Endodermal cell (in vitro differentiated cells): ENCODE measurements at regions not wholly inside any gene's neighbourhood (a gene's known extent, or its start where the extent isn't known, plus 50 kb on each side); places are given as distances from the start of the nearest gene placed in this dataset.

Source experiments
- DNase-seq: peaks from one replicate; pipeline ENCODE4 v3.0.0-alpha.2; 2017
- H3K27ac ChIP-seq: 2 replicates; pipeline ENCODE4 v1.5.1; 2013; ENCODE audit warnings: mild to moderate bottlenecking, low read depth, low read length, moderate library complexity
- H3K27me3 ChIP-seq: 2 replicates; pipeline ENCODE4 v1.6.1; 2013; ENCODE audit warnings: mild to moderate bottlenecking, low read length, moderate library complexity; ENCODE audit not compliant: insufficient read depth, control insufficient read depth, poor library complexity, severe bottlenecking
- H3K36me3 ChIP-seq: 2 replicates; pipeline ENCODE4 v1.7.0; 2013; ENCODE audit warnings: mild to moderate bottlenecking, low read length, moderate library complexity; ENCODE audit not compliant: control insufficient read depth, insufficient read depth
- H3K4me1 ChIP-seq: one replicate; pipeline ENCODE4 v1.7.0; 2013; ENCODE audit warnings: low read length; ENCODE audit not compliant: control insufficient read depth, insufficient read depth
- H3K4me3 ChIP-seq: 2 replicates; pipeline ENCODE4 v1.5.1; 2013; ENCODE audit warnings: mild to moderate bottlenecking, low read length, moderate library complexity
- H3K9ac ChIP-seq: 2 replicates; pipeline ENCODE4 v1.6.1; 2013; ENCODE audit warnings: mild to moderate bottlenecking, low read length, moderate library complexity; ENCODE audit not compliant: poor library complexity, severe bottlenecking; ENCODE audit errors: extremely low read depth
- H3K9me3 ChIP-seq: 2 replicates; pipeline ENCODE4 v1.6.1; 2013; ENCODE audit warnings: mild to moderate bottlenecking, low read length, moderate library complexity; ENCODE audit not compliant: control insufficient read depth
- H3K27ac Mint-ChIP-seq: 2 replicates; pipeline ENCODE4 v1.8.0; 2020; ENCODE audit warnings: mixed read lengths
- H3K27me3 Mint-ChIP-seq: 2 replicates; pipeline ENCODE4 v1.8.0; 2021; ENCODE audit warnings: mild to moderate bottlenecking, mixed read lengths; ENCODE audit not compliant: insufficient read depth
- H3K36me3 Mint-ChIP-seq: 2 replicates; pipeline ENCODE4 v1.8.0; 2020; ENCODE audit warnings: low read depth, mixed read lengths
- H3K4me1 Mint-ChIP-seq: 2 replicates; pipeline ENCODE4 v1.8.0; 2020; ENCODE audit warnings: mixed read lengths
- H3K4me3 Mint-ChIP-seq: 2 replicates; pipeline ENCODE4 v1.8.0; 2020; ENCODE audit warnings: mild to moderate bottlenecking, moderate library complexity, mixed read lengths
- H3K9me3 Mint-ChIP-seq: 2 replicates; pipeline ENCODE4 v1.8.0; 2020; ENCODE audit warnings: mild to moderate bottlenecking, mixed read lengths
- CTCF ChIP-seq: fragments of 200-600 bp; sonication (generic); conservative IDR thresholded peaks from 2 replicates; pipeline ENCODE4 v1.5.0; 2021; ENCODE audit warnings: antibody characterized with exemption, mild to moderate bottlenecking
- WGBS, 2 experiments: methylation state at CpG; one replicate each; pipeline versions ENCODE4 v1.1.5 to v1.1.7; 2013; ENCODE audit warnings: missing lambda C conversion rate in 2 of 2, mixed read lengths in 1 of 2; ENCODE audit not compliant: insufficient coverage in 1 of 2, insufficient read length in 1 of 2; 5-methylcytosine and 5-hydroxymethylcytosine counted together

GRCh38 chr3:18862077-18862476, 286.2 kb upstream of the KCNH8 start:
- peaks cover 17% of the 10 kb centered on the region for H3K4me1 Mint-ChIP-seq
- no peaks in the 10 kb centered on the region for H3K27me3 Mint-ChIP-seq
- no peak for TF ChIP-seq CTCF
- DNase-seq: no peak
- WGBS, 2 experiments: 96% methylated on average over 2 of the region's 2 CpGs; no CpG with 5 or more reads in 1 of the 2 experiments
- Histone ChIP-seq H3K9ac (no peak overlapping the region), H3K36me3 (no peaks in the 10 kb centered on the region), H3K4me3 (no peak overlapping the region), H3K4me1 (no peaks in the 10 kb centered on the region), H3K9me3 (peaks cover 7% of the 10 kb centered on the region), H3K27ac (no peak overlapping the region), H3K27me3 (no peaks in the 10 kb centered on the region)
- no peak overlapping the region for H3K4me3 Mint-ChIP-seq
- H3K36me3 Mint-ChIP-seq: no peaks in the 10 kb centered on the region
- no peak overlapping the region for H3K27ac Mint-ChIP-seq
- no peaks in the 10 kb centered on the region for H3K9me3 Mint-ChIP-seq

DNA sequence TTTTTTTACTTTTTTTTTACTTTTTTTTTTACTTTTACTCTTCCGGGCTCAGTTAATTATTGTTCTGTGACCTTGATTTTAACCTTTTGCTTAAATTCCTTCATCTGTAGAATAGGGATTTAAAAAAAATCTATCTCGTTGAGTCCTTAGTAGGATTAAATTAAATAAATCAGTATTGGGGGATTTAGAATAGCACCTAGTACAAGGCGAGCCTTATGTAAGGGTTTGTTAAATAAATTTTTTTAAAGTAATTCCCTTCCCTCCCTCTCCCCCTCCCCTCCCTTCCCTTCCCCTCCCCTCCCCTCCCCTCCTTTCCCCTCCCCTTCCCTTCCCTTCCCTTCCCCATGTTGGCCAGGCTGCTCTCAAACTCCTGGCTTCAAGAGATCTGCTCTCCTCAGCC, 287.2 kb upstream of the KCNH8 start:
- no peak for DNase-seq
- WGBS, 2 experiments: 100% methylated on average over 2 of the region's 3 CpGs; no CpG with 5 or more reads in 1 of the 2 experiments

GRCh38 chr3:18853269-18853668, 295.0 kb upstream of the KCNH8 start:
- WGBS, 2 experiments: 93% methylated on average over 1 of the region's 1 CpG; no CpG with 5 or more reads in 1 of the 2 experiments
- no peak overlapping the region for H3K27ac Mint-ChIP-seq
- peaks cover 4% of the 10 kb centered on the region for H3K36me3 Mint-ChIP-seq
- H3K9ac ChIP-seq: no peak overlapping the region
- H3K4me3 Mint-ChIP-seq: no peak overlapping the region
- peaks cover 37% of the 10 kb centered on the region for H3K9me3 ChIP-seq
- no peak overlapping the region for H3K4me3 ChIP-seq
- peaks cover 6% of the 10 kb centered on the region for H3K27me3 Mint-ChIP-seq
- no peaks in the 10 kb centered on the region for H3K4me1 ChIP-seq
- H3K9me3 Mint-ChIP-seq: peaks cover 23% of the 10 kb centered on the region
- H3K27me3 ChIP-seq: no peaks in the 10 kb centered on the region
- no peaks in the 10 kb centered on the region for H3K36me3 ChIP-seq
- peaks cover 12% of the 10 kb centered on the region for H3K4me1 Mint-ChIP-seq
- no peak for TF ChIP-seq CTCF
- DNase-seq: no peak
- H3K27ac ChIP-seq: no peak overlapping the region

More for the DNA sequence above, 287.2 kb upstream of the KCNH8 start:
- Histone ChIP-seq H3K9me3 (peaks cover 14% of the 10 kb centered on the region), H3K4me1 (no peaks in the 10 kb centered on the region), H3K27ac (no peak overlapping the region), H3K36me3 (no peaks in the 10 kb centered on the region), H3K4me3 (no peak overlapping the region), H3K27me3 (no peaks in the 10 kb centered on the region), H3K9ac (no peak overlapping the region)
- Mint-ChIP-seq H3K27ac (no peak overlapping the region), H3K36me3 (peaks cover 2% of the 10 kb centered on the region), H3K4me3 (no peak overlapping the region), H3K4me1 (peaks cover 17% of the 10 kb centered on the region), H3K27me3 (peaks cover 3% of the 10 kb centered on the region), H3K9me3 (peaks cover 4% of the 10 kb centered on the region)
- no peak for TF ChIP-seq CTCF
